MM.1S (cell line): ENCODE measurements at regions not wholly inside any gene's neighbourhood (a gene's known extent, or its start where the extent isn't known, plus 50 kb on each side); places are given as distances from the start of the nearest gene placed in this dataset.

ENCODE experiments used
- DNase-seq: peaks from one replicate; pipeline ENCODE4 v3.0.0-alpha.2; 2015
- H2AFZ ChIP-seq: fragments of 300-600 bp; sonication (generic); 2 replicates; pipeline ENCODE4 v1.6.0; 2016; ENCODE audit warnings: antibody characterized with exemption, low read length
- H3F3A ChIP-seq: fragments of 300-600 bp; sonication (generic); 2 replicates; pipeline ENCODE4 v1.6.1; 2016; ENCODE audit warnings: mild to moderate bottlenecking, antibody characterized with exemption, low read length, moderate library complexity, mixed read lengths; ENCODE audit not compliant: insufficient read depth
- H3K27ac ChIP-seq: fragments of 300-600 bp; sonication (generic); 2 replicates; pipeline ENCODE4 v1.5.1; 2016; ENCODE audit warnings: mild to moderate bottlenecking, low read length
- H3K27me3 ChIP-seq: fragments of 300-600 bp; sonication (generic); replicated peaks from 2 replicates; pipeline ENCODE4 v1.6.0; 2016; ENCODE audit warnings: low read length; ENCODE audit not compliant: insufficient read depth
- H3K36me3 ChIP-seq: fragments of 300-600 bp; sonication (generic); replicated peaks from 2 replicates; pipeline ENCODE4 v1.6.1; 2016; ENCODE audit warnings: mild to moderate bottlenecking, low read length, mixed read lengths; ENCODE audit not compliant: insufficient read depth
- H3K4me1 ChIP-seq: fragments of 300-600 bp; sonication (generic); 2 replicates; pipeline ENCODE4 v1.6.1; 2016; ENCODE audit warnings: low read length, mixed read lengths
- H3K4me2 ChIP-seq: fragments of 300-600 bp; sonication (generic); 2 replicates; pipeline ENCODE4 v1.6.0; 2016; ENCODE audit warnings: low read depth, low read length
- H3K4me3 ChIP-seq: fragments of 300-600 bp; sonication (generic); 2 replicates; pipeline ENCODE4 v1.5.1; 2016; ENCODE audit warnings: low read length, mixed read lengths
- H3K79me2 ChIP-seq: fragments of 300-600 bp; sonication (generic); 2 replicates; pipeline ENCODE4 v1.6.1; 2016; ENCODE audit warnings: mixed run types, low read length, mixed read lengths
- H3K9ac ChIP-seq: fragments of 300-600 bp; sonication (generic); 2 replicates; pipeline ENCODE4 v1.6.1; 2016; ENCODE audit warnings: low read length, mixed read lengths
- H3K9me2 ChIP-seq: fragments of 300-600 bp; sonication (generic); replicated peaks from 2 replicates; pipeline ENCODE4 v1.6.1; 2016; ENCODE audit warnings: mild to moderate bottlenecking, low read length, mixed read lengths; ENCODE audit not compliant: insufficient read depth
- H3K9me3 ChIP-seq: fragments of 300-600 bp; sonication (generic); replicated peaks from 2 replicates; pipeline ENCODE4 v1.6.1; 2016; ENCODE audit warnings: mild to moderate bottlenecking, low read length, mixed read lengths; ENCODE audit not compliant: insufficient read depth
- H4K20me1 ChIP-seq: fragments of 300-600 bp; sonication (generic); 2 replicates; pipeline ENCODE4 v1.6.1; 2016; ENCODE audit warnings: mild to moderate bottlenecking, low read length, moderate library complexity, mixed read lengths; ENCODE audit not compliant: insufficient read depth
- EZH2 ChIP-seq: fragments of 300-600 bp; sonication (generic); optimal IDR thresholded peaks from 2 replicates; pipeline ENCODE3; 2017; ENCODE audit warnings: low read depth, mild to moderate bottlenecking, antibody characterized with exemption, low read length, mixed read lengths
- EZH2phosphoT487 ChIP-seq: fragments of 300-600 bp; sonication (generic); IDR thresholded peaks from 2 replicates; pipeline ENCODE4 v1.6.1; 2018; ENCODE audit warnings: antibody characterized with exemption, low read length
- TF ChIP-seq, protein P1 (sequence below): fragments of 300-600 bp; sonication (generic); IDR thresholded peaks from 2 replicates; pipeline ENCODE4 v1.5.1; 2016; ENCODE audit warnings: antibody characterized with exemption, low read length, mixed read lengths

DNA sequence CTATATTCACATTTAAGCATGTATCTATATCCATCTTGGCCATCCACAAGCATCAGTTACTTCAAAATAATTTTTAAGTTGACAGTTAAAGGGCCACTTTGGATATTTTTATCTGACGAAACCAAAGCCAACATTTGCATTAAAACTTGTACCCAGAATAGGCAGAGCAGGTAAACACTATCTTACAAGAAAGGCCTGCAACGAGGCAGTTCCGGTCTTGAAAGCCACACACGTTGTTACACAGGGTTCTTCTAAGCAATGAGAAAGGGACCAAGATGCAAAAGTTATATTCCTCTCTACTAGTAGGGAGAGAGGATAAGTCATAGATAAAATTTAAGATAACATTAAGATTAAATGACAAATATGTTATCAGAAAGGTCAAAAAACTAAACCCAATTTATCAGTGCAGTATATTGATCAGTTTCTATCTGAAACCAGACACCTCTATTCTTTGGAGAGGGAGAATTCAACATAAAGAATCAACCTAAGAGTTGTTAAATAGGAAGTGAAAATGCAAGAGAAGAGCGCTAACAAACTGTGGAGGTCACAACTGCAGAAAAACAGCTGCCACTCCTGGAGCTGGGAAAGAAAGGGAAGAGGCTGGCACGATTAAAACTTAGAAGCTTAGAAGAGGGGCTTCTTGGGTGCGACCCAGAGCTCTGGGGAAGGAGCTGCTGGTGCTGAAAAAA is 701.3 kb downstream of the TNS3 start:
- Histone ChIP-seq H3K4me1 (peaks cover 11% of the 10 kb centered on the region; the same call in 1 of the 2 replicates), H3F3A (no peaks in the 10 kb centered on the region), H3K27me3 (no peaks in the 10 kb centered on the region), H3K79me2 (no peaks in the 10 kb centered on the region), H2AFZ (0 out of 2 replicates have a peak overlapping the region, but pooled peaks have one; percentile 3), H4K20me1 (no peaks in the 10 kb centered on the region), H3K27ac (peak overlapping the region; percentile 45; the same call in 1 of the 2 replicates), H3K9me3 (no peaks in the 10 kb centered on the region), H3K4me3 (no peak overlapping the region), H3K4me2 (peak overlapping the region; percentile 19; the same call in 1 of the 2 replicates), H3K9ac (no peak overlapping the region), H3K9me2 (no peaks in the 10 kb centered on the region), H3K36me3 (no peaks in the 10 kb centered on the region)
- peak; percentile 54 for DNase-seq
- no peak for TF ChIP-seq EZH2phosphoT487
- TF ChIP-seq, protein P1, sequence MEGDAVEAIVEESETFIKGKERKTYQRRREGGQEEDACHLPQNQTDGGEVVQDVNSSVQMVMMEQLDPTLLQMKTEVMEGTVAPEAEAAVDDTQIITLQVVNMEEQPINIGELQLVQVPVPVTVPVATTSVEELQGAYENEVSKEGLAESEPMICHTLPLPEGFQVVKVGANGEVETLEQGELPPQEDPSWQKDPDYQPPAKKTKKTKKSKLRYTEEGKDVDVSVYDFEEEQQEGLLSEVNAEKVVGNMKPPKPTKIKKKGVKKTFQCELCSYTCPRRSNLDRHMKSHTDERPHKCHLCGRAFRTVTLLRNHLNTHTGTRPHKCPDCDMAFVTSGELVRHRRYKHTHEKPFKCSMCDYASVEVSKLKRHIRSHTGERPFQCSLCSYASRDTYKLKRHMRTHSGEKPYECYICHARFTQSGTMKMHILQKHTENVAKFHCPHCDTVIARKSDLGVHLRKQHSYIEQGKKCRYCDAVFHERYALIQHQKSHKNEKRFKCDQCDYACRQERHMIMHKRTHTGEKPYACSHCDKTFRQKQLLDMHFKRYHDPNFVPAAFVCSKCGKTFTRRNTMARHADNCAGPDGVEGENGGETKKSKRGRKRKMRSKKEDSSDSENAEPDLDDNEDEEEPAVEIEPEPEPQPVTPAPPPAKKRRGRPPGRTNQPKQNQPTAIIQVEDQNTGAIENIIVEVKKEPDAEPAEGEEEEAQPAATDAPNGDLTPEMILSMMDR = no peak
- TF ChIP-seq EZH2 = no peak

DNA sequence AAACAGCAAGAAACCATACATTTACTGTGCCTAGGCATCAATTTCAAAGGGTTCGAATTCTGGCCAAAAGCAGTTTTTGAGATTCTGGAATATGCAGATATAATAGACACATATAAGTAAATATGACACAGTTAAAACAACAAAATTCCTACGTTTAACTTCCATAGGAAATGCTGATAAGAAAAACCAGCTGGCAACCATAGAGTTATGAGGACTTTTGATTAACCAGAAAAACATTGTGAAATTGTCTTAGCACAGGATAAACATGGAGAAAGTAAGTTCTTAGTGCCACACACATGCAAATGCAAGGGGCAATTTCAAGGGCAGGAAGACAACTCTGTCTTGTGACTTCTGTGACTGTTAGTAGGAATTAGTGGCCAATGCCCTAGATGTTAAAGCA is 702.1 kb downstream of the TNS3 start:
- no peak for DNase-seq
- Histone ChIP-seq H3K36me3 (no peaks in the 10 kb centered on the region), H3K79me2 (no peaks in the 10 kb centered on the region), H3K9ac (no peak overlapping the region), H3K4me2 (no peak overlapping the region), H2AFZ (no peak overlapping the region), H3K27ac (no peak overlapping the region), H3F3A (no peaks in the 10 kb centered on the region), H3K4me3 (no peak overlapping the region), H3K9me2 (no peaks in the 10 kb centered on the region), H4K20me1 (no peaks in the 10 kb centered on the region), H3K27me3 (no peaks in the 10 kb centered on the region), H3K9me3 (no peaks in the 10 kb centered on the region), H3K4me1 (peaks cover 11% of the 10 kb centered on the region; the same call in 1 of the 2 replicates)
- TF ChIP-seq, protein P1 = no peak
- TF ChIP-seq EZH2phosphoT487 (no peak), EZH2 (no peak)

DNA sequence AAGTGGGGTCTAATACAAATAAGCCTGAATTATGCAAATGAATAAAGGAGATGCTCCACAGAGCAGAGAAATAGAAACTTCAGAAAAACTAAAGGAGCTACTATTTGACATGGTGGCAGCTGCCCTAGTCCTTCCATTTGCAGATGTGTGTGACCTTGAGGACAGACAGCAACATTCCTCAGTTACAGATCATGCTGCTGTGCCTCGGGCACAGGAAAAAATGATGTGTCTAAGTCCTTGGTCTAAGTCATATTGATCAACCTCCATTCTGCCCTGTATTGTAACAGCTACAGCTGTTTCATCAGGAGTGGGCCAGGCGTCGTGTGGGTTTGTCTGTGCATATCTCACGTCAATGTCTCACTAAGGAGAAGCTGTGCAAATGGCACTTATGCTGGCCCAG is 710.4 kb downstream of the TNS3 start:
- no peaks in the 10 kb centered on the region for H4K20me1 ChIP-seq
- H3K36me3 ChIP-seq = no peaks in the 10 kb centered on the region
- DNase-seq = no peak
- H3K4me3 ChIP-seq = no peak overlapping the region
- H3K9me2 ChIP-seq = no peaks in the 10 kb centered on the region
- TF ChIP-seq, protein P1 = no peak
- no peak for TF ChIP-seq EZH2
- no peak for TF ChIP-seq EZH2phosphoT487
- no peak overlapping the region for H3K9ac ChIP-seq
- H3K27me3 ChIP-seq = no peaks in the 10 kb centered on the region
- no peak overlapping the region for H3K27ac ChIP-seq
- H3K4me1 ChIP-seq = no peaks in the 10 kb centered on the region
- H3F3A ChIP-seq = no peaks in the 10 kb centered on the region
- no peak overlapping the region for H2AFZ ChIP-seq
- H3K4me2 ChIP-seq = no peak overlapping the region
- no peaks in the 10 kb centered on the region for H3K79me2 ChIP-seq
- no peaks in the 10 kb centered on the region for H3K9me3 ChIP-seq
